Nephron progenitor cell (in vitro differentiated cells): ENCODE measurements at regions not wholly inside any gene's neighbourhood (a gene's known extent, or its start where the extent isn't known, plus 50 kb on each side); places are given as distances from the start of the nearest gene placed in this dataset.

ENCODE experiments used
- DNase-seq: peaks from one replicate; pipeline ENCODE4 v3.0.0; 2021
- H3K27ac Mint-ChIP-seq: 2 replicates; pipeline ENCODE4 v1.8.0; 2021; ENCODE audit warnings: mild to moderate bottlenecking, moderate library complexity, mixed read lengths
- H3K27me3 Mint-ChIP-seq: 2 replicates; pipeline ENCODE4 v1.8.0; 2021; ENCODE audit warnings: mild to moderate bottlenecking, low read depth, mixed read lengths; ENCODE audit not compliant: poor library complexity
- H3K36me3 Mint-ChIP-seq: 2 replicates; pipeline ENCODE4 v1.8.0; 2021; ENCODE audit warnings: low read depth, mixed read lengths
- H3K4me1 Mint-ChIP-seq: 2 replicates; pipeline ENCODE4 v1.8.0; 2021; ENCODE audit warnings: mixed read lengths
- H3K4me3 Mint-ChIP-seq: 2 replicates; pipeline ENCODE4 v1.8.0; 2021; ENCODE audit warnings: mild to moderate bottlenecking, moderate library complexity, mixed read lengths
- H3K9me3 Mint-ChIP-seq: 2 replicates; pipeline ENCODE4 v1.8.0; 2021; ENCODE audit warnings: mild to moderate bottlenecking, moderate library complexity, mixed read lengths
- CTCF ChIP-seq: fragments of 200-600 bp; sonication (generic); IDR thresholded peaks from 2 replicates; pipeline ENCODE4 v1.5.0; 2021; ENCODE audit warnings: antibody characterized with exemption

- no peak for TF ChIP-seq CTCF
- Mint-ChIP-seq H3K4me1 (peaks cover 5% of the 10 kb centered on the region), H3K4me3 (no peak overlapping the region), H3K27ac (no peak overlapping the region), H3K27me3 (peaks cover 3% of the 10 kb centered on the region), H3K9me3 (no peaks in the 10 kb centered on the region), H3K36me3 (no peaks in the 10 kb centered on the region)
- no peak for DNase-seq
Measured at GRCh38 chr18:38427736-38428135, 862.1 kb upstream of the CELF4 start.

- no peak for TF ChIP-seq CTCF
- no peak overlapping the region for H3K4me3 Mint-ChIP-seq
- no peak for DNase-seq
- H3K36me3 Mint-ChIP-seq = no peaks in the 10 kb centered on the region
- H3K27me3 Mint-ChIP-seq = peaks cover 3% of the 10 kb centered on the region
- no peak overlapping the region for H3K27ac Mint-ChIP-seq
- peaks cover 5% of the 10 kb centered on the region for H3K4me1 Mint-ChIP-seq
- no peaks in the 10 kb centered on the region for H3K9me3 Mint-ChIP-seq
Measured at GRCh38 chr18:38427234-38427633, 861.6 kb upstream of the CELF4 start.

GRCh38 chr18:38421872-38422615 lies 856.4 kb upstream of the CELF4 start:
- H3K36me3 Mint-ChIP-seq = no peaks in the 10 kb centered on the region
- no peaks in the 10 kb centered on the region for H3K9me3 Mint-ChIP-seq

GRCh38 chr18:38421021-38421420 lies 855.4 kb upstream of the CELF4 start:
- H3K27me3 Mint-ChIP-seq = peaks cover 3% of the 10 kb centered on the region
- no peaks in the 10 kb centered on the region for H3K36me3 Mint-ChIP-seq
- TF ChIP-seq CTCF = no peak
- no peak for DNase-seq
- peaks cover 4% of the 10 kb centered on the region for H3K4me1 Mint-ChIP-seq
- no peak overlapping the region for H3K27ac Mint-ChIP-seq
- H3K4me3 Mint-ChIP-seq = no peak overlapping the region
- no peaks in the 10 kb centered on the region for H3K9me3 Mint-ChIP-seq

More at GRCh38 chr18:38421872-38422615, 856.4 kb upstream of the CELF4 start:
- DNase-seq = no peak
- Mint-ChIP-seq H3K27me3 (peaks cover 3% of the 10 kb centered on the region), H3K27ac (no peak overlapping the region), H3K4me1 (peaks cover 4% of the 10 kb centered on the region), H3K4me3 (no peak overlapping the region)
- no peak for TF ChIP-seq CTCF

- no peak overlapping the region for H3K27ac Mint-ChIP-seq
- peaks cover 4% of the 10 kb centered on the region for H3K4me1 Mint-ChIP-seq
- H3K27me3 Mint-ChIP-seq = peaks cover 3% of the 10 kb centered on the region
- H3K36me3 Mint-ChIP-seq = no peaks in the 10 kb centered on the region
- no peak for TF ChIP-seq CTCF
- no peaks in the 10 kb centered on the region for H3K9me3 Mint-ChIP-seq
- no peak for DNase-seq
- H3K4me3 Mint-ChIP-seq = no peak overlapping the region
Measured at GRCh38 chr18:38420611-38421010, 855.0 kb upstream of the CELF4 start.

GRCh38 chr18:38415811-38416210 lies 850.2 kb upstream of the CELF4 start:
- Mint-ChIP-seq H3K9me3 (no peaks in the 10 kb centered on the region), H3K36me3 (no peaks in the 10 kb centered on the region), H3K4me1 (peaks cover 4% of the 10 kb centered on the region), H3K4me3 (no peak overlapping the region), H3K27ac (no peak overlapping the region), H3K27me3 (no peaks in the 10 kb centered on the region)
- no peak for DNase-seq
- TF ChIP-seq CTCF = no peak
